ENCODE measurements at regions not wholly inside any gene's neighbourhood (a gene's known extent, or its start where the extent isn't known, plus 50 kb on each side); places are given as distances from the start of the nearest gene placed in this dataset.

GRCh38 chr3:73789825-73790444 lies 165.2 kb upstream of the PDZRN3 start:
- Histone ChIP-seq H3K36me3 (ENCODE audit: control insufficient read depth, insufficient read depth, low read length) (no peaks in the 10 kb centered on the region), H3K27me3 (ENCODE audit: control insufficient read depth, insufficient read depth, low read length) (no peaks in the 10 kb centered on the region), H3K4me3 (ENCODE audit: low read depth, low read length) (no peak overlapping the region)
- no peak for FAIRE-seq
- DNase-seq (ENCODE audit: low read depth) = no peak
- no peak for TF ChIP-seq CTCF (IDR thresholded peaks at IDR 0.05; ENCODE audit: insufficient read depth, low read length, severe bottlenecking)

- no peaks in the 10 kb centered on the region for H3K36me3 ChIP-seq (ENCODE audit: control insufficient read depth, insufficient read depth, low read length)
- no peak for TF ChIP-seq CTCF (IDR thresholded peaks at IDR 0.05; ENCODE audit: insufficient read depth, low read length, severe bottlenecking)
- DNase-seq (ENCODE audit: low read depth) = peak; percentile 40
- no peak for FAIRE-seq
- H3K27me3 ChIP-seq (ENCODE audit: control insufficient read depth, insufficient read depth, low read length) = no peaks in the 10 kb centered on the region
- H3K4me3 ChIP-seq (ENCODE audit: low read depth, low read length) = no peak overlapping the region
These were observed 162.9 kb upstream of the PDZRN3 start for GRCh38 chr3:73787620-73788019.

- no peak for FAIRE-seq
These were observed 162.3 kb upstream of the PDZRN3 start for GRCh38 chr3:73786998-73787397.

GRCh38 chr3:73786321-73786807 lies 161.6 kb upstream of the PDZRN3 start:
- H3K36me3 ChIP-seq (ENCODE audit: control insufficient read depth, insufficient read depth, low read length) = no peaks in the 10 kb centered on the region
- DNase-seq (ENCODE audit: low read depth) (peak; percentile 94), FAIRE-seq (no peak)
- H3K4me3 ChIP-seq (ENCODE audit: low read depth, low read length) = no peak overlapping the region
- no peak for TF ChIP-seq CTCF (IDR thresholded peaks at IDR 0.05; ENCODE audit: insufficient read depth, low read length, severe bottlenecking)
- H3K27me3 ChIP-seq (ENCODE audit: control insufficient read depth, insufficient read depth, low read length) = no peaks in the 10 kb centered on the region

More at GRCh38 chr3:73786998-73787397, 162.3 kb upstream of the PDZRN3 start:
- no peaks in the 10 kb centered on the region for H3K27me3 ChIP-seq (ENCODE audit: control insufficient read depth, insufficient read depth, low read length)
- TF ChIP-seq CTCF (IDR thresholded peaks at IDR 0.05; ENCODE audit: insufficient read depth, low read length, severe bottlenecking) = no peak
- H3K4me3 ChIP-seq (ENCODE audit: low read depth, low read length) = no peak overlapping the region
- DNase-seq (ENCODE audit: low read depth) = no peak
- H3K36me3 ChIP-seq (ENCODE audit: control insufficient read depth, insufficient read depth, low read length) = no peaks in the 10 kb centered on the region

GRCh38 chr3:73784686-73785392 lies 160.1 kb upstream of the PDZRN3 start:
- no peaks in the 10 kb centered on the region for H3K36me3 ChIP-seq (ENCODE audit: control insufficient read depth, insufficient read depth, low read length)
- H3K4me3 ChIP-seq (ENCODE audit: low read depth, low read length) = no peak overlapping the region
- DNase-seq (ENCODE audit: low read depth) (no peak), FAIRE-seq (no peak)
- no peak for TF ChIP-seq CTCF (IDR thresholded peaks at IDR 0.05; ENCODE audit: insufficient read depth, low read length, severe bottlenecking)
- H3K27me3 ChIP-seq (ENCODE audit: control insufficient read depth, insufficient read depth, low read length) = no peaks in the 10 kb centered on the region
